GM19240 (cell line): ENCODE measurements at regions not wholly inside any gene's neighbourhood (a gene's known extent, or its start where the extent isn't known, plus 50 kb on each side); places are given as distances from the start of the nearest gene placed in this dataset.
A peak's percentile ranks its signal among the peaks of the same experiment; 100 is the strongest.
"Not testable (repeated sequence)": the region's sequence is repeated elsewhere in the genome, so short reads cannot be mapped to it uniquely, and the experiment has no call there.

Experiments
- DNase-seq: peaks from one replicate; pipeline ENCODE4 v3.0.0; 2011; ENCODE audit warnings: low spot score; ENCODE audit not compliant: insufficient read length

- DNase-seq = no peak
Observed at GRCh38 chr14:37842106-37842505, 246.7 kb downstream of the TTC6 start.

- no peak for DNase-seq
Observed at GRCh38 chr14:37843954-37844607, 248.7 kb downstream of the TTC6 start.

GRCh38 chr14:37844614-37845013 lies 249.2 kb downstream of the TTC6 start:
- no peak for DNase-seq

GRCh38 chr14:37848985-37849621 lies 253.7 kb downstream of the TTC6 start:
- no peak for DNase-seq

GRCh38 chr14:37851054-37851453 lies 255.6 kb downstream of the TTC6 start:
- no peak for DNase-seq

- no peak for DNase-seq
Observed at GRCh38 chr14:37855871-37856270, 260.4 kb downstream of the TTC6 start.

- no peak for DNase-seq
Observed at GRCh38 chr14:37857774-37858266, 262.4 kb downstream of the TTC6 start.

- no peak for DNase-seq
Observed at GRCh38 chr14:37858733-37859132, 263.3 kb downstream of the TTC6 start.

GRCh38 chr14:37859177-37859576 lies 263.7 kb downstream of the TTC6 start:
- no peak for DNase-seq

GRCh38 chr14:37862263-37862662 lies 266.8 kb downstream of the TTC6 start:
- no peak for DNase-seq

GRCh38 chr14:37864128-37864527 lies 268.7 kb downstream of the TTC6 start:
- no peak for DNase-seq

- DNase-seq = no peak
Observed at GRCh38 chr14:37864861-37865718, 269.7 kb downstream of the TTC6 start.

- DNase-seq = no peak
Observed at GRCh38 chr14:37865719-37866549, 270.5 kb downstream of the TTC6 start.

GRCh38 chr14:37869633-37870032 lies 274.2 kb downstream of the TTC6 start:
- no peak for DNase-seq

- DNase-seq = no peak
Observed at GRCh38 chr14:37870170-37870569, 274.7 kb downstream of the TTC6 start.

- DNase-seq = no peak
Observed at GRCh38 chr14:37870632-37871346, 275.4 kb downstream of the TTC6 start.

GRCh38 chr14:37874065-37874428 lies 278.6 kb downstream of the TTC6 start:
- not testable (repeated sequence) for DNase-seq

GRCh38 chr14:37874429-37875109 lies 279.1 kb downstream of the TTC6 start:
- DNase-seq = peak; percentile 19

- no peak for DNase-seq
Observed at GRCh38 chr14:37888234-37888633, 292.8 kb downstream of the TTC6 start.

- DNase-seq = no peak
Observed at GRCh38 chr14:37889087-37889486, 293.7 kb downstream of the TTC6 start.
